HG03432 (cell line): ENCODE measurements at regions not wholly inside any gene's neighbourhood (a gene's known extent, or its start where the extent isn't known, plus 50 kb on each side); places are given as distances from the start of the nearest gene placed in this dataset.

Experiments
- ATAC-seq: cut with Tn5 transposase; IDR thresholded peaks from one replicate; pipeline ENCODE4 v1.9.1; 2021; ENCODE audit warnings: mild to moderate bottlenecking, moderate library complexity; ENCODE audit not compliant: unreplicated experiment

GRCh38 chr18:55121397-55122170, 162.3 kb upstream of the CCDC68 start:
- ATAC-seq, result no peak

- ATAC-seq, result no peak
Observed at GRCh38 chr18:55120896-55121295, 161.6 kb upstream of the CCDC68 start.

- no peak for ATAC-seq
Observed at GRCh38 chr18:55119434-55119833, 160.2 kb upstream of the CCDC68 start.

GRCh38 chr18:55119016-55119415, 159.8 kb upstream of the CCDC68 start:
- no peak for ATAC-seq

GRCh38 chr18:55116863-55117262, 157.6 kb upstream of the CCDC68 start:
- ATAC-seq, result no peak

GRCh38 chr18:55115606-55116005, 156.3 kb upstream of the CCDC68 start:
- no peak for ATAC-seq

GRCh38 chr18:55114876-55115275, 155.6 kb upstream of the CCDC68 start:
- no peak for ATAC-seq

- no peak for ATAC-seq
Observed at GRCh38 chr18:55113800-55114199, 154.5 kb upstream of the CCDC68 start.

GRCh38 chr18:55111271-55111670, 152.0 kb upstream of the CCDC68 start:
- no peak for ATAC-seq

- ATAC-seq, result no peak
Observed at GRCh38 chr18:55110436-55110835, 151.2 kb upstream of the CCDC68 start.

GRCh38 chr18:55109818-55110414, 150.7 kb upstream of the CCDC68 start:
- ATAC-seq, result no peak

GRCh38 chr18:55106906-55107305, 147.6 kb upstream of the CCDC68 start:
- no peak for ATAC-seq

- no peak for ATAC-seq
Observed at GRCh38 chr18:55106466-55106865, 147.2 kb upstream of the CCDC68 start.

GRCh38 chr18:55105873-55106272, 146.6 kb upstream of the CCDC68 start:
- ATAC-seq, result no peak

- no peak for ATAC-seq
Observed at GRCh38 chr18:55102958-55103456, 143.7 kb upstream of the CCDC68 start.

GRCh38 chr18:55102501-55102900, 143.2 kb upstream of the CCDC68 start:
- ATAC-seq, result no peak

- no peak for ATAC-seq
Observed at GRCh38 chr18:55101458-55101824, 142.2 kb upstream of the CCDC68 start.

- no peak for ATAC-seq
Observed at GRCh38 chr18:55100817-55101457, 141.7 kb upstream of the CCDC68 start.

GRCh38 chr18:55097456-55098170, 138.4 kb upstream of the CCDC68 start:
- no peak for ATAC-seq

- no peak for ATAC-seq
Observed at GRCh38 chr18:55096263-55096951, 137.1 kb upstream of the CCDC68 start.

GRCh38 chr18:55095584-55095983, 136.3 kb upstream of the CCDC68 start:
- no peak for ATAC-seq
